ENCODE measurements at regions not wholly inside any gene's neighbourhood (a gene's known extent, or its start where the extent isn't known, plus 50 kb on each side); places are given as distances from the start of the nearest gene placed in this dataset.
A peak's percentile ranks its signal among the peaks of the same experiment; 100 is the strongest.

- DNase-seq: no peak
Observed at GRCh38 chr13:78420814-78421213, 182.5 kb downstream of the POU4F1 start.

DNA sequence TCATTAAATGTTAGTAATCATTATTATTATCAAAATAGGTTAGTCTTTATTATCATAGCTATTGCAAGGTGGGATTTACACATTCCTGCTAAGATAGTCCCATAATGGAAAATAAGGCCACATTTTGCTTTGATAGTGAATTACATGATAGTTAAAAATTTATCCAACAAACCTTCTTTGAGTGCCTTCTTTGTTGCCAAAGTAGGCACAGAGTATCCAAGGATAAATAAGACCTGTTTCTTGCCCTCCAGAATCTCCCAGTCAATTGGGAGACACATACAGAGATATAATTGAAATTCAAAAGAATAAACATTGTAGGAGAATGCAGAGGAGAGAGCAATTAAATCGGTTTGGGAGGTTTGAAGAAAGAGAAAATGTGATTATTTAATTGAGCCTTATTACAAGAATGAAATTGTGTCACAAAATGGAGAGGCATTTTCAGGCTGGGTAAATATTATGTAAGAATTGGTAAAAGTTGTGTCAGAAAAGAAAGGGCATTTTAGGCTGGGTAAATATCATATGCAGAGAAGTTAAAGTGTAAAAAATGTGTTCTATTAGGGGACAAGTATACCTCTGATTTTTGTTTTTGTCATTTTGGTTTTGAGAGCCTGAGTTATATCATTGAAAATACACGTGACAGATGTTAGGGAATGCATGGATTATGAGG, 189.3 kb downstream of the POU4F1 start:
- DNase-seq: no peak

- DNase-seq: no peak
Observed at GRCh38 chr13:78410847-78411246, 192.5 kb downstream of the POU4F1 start.

- DNase-seq: peak; percentile 18
Observed at GRCh38 chr13:78410164-78410563, 193.2 kb downstream of the POU4F1 start.

DNA sequence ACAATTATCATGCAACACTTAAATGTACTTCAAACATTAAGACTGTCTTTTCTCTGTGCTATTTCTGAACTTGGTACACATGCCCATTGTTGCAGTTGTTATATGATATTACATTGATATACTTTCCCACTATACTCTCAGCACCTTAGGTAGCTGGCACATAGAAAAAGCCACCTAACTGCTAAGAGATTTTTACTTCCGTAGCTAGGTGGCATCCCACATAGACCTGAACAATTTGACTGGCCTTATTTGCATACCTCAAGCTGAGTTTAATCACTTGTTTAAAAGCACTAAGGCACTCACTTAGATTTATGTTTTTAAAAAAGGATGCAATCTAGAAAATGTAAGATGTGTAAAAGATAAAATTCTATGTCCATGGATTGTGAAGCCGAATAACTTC, 194.2 kb downstream of the POU4F1 start:
- no peak for DNase-seq

DNA sequence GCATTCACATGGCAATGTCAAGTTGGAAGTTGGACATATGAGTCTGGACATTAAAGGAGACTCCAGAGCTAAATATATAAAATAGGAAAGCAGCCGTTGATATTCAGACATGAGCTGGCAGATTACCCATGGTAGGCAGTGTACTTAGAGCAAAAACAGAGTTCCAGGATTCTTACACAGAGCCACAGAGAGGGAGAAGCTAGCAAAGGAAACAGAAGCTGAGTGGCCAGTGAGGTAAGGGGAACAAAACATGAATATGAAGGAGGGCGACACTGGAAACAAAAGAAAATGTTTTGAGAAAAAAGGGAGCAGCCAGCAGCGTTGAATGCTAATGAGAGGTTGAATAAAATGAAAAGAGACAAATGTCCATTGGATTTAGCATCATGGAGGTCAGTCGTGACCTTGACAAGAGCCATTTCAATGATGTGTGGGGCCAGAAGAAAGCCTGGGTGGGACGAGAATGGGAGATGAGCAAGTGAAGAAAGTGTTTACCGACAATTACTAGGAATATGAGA, 198.4 kb downstream of the POU4F1 start:
- no peak for DNase-seq

DNA sequence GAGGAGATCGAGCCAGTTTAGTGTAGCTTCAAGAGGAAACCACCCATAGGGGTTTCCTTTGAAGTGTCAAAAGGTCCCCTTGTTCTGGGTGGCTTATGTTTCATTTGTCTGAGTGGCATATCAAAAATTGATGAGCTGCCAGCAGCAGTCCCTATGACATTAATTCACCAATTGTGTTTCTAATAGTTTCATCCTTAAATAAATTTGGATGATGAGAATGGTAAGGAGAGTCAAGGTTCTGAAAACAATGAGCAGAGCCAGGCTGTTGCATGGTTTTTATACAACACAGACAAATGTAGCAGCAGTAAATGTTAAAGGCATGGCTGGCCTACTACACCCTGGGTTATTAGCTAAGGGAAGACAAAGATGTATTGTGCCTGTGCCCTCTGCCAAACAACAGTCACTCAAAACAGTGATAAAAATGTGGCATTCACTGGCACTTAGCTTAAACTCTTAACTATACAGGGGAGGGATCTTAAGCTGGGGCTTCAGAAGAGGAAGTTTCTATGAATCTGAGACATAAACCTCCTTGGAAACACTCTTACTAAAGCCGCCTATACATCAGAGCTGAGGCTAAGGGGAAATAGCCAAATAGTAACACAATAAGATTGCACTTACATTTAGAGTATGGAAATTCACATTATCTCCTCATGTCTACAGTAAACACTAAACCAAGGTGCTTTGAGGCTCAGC, 200.5 kb downstream of the POU4F1 start:
- no peak for DNase-seq

DNA sequence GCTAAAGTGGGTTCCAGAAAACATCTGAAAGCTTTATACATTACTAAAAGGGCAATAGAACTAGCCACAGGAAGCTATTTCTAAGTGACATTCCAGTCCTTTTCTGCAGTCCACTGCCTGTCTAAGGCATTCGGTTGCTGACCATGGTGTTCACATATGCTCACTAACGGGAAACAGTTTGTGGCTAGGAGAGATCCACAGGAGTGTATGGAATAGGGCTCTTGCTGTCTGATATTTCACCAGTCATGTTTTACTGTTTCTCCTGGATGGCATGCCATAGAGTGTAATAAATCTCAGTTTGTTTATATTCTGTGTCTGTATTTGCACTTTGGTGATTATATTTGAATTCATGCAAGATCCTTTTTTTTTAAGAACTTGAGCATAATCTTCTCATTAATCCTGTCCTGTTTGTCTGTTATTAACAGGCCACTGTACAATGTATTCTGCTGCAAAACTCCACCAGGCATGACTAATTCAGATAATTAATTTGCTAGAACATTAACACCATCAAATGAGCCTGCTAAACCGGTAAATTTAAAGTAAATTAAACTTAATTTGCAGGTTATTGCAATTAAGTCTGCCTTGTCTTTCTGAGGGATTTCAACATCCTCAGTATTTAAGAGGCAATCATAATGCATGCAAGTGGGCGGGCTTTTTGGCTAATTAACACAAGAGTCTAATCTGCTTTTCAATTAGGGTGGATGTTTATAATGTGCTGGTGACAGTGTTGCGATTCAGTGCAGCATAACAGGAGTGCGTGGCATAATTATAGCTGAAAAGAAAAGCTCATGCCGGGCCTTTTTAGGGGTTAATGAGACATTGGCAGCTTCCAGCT, 201.3 kb downstream of the POU4F1 start:
- peak; percentile 89 for DNase-seq

GRCh38 chr13:78398743-78399410, 204.5 kb downstream of the POU4F1 start:
- DNase-seq: no peak

DNA sequence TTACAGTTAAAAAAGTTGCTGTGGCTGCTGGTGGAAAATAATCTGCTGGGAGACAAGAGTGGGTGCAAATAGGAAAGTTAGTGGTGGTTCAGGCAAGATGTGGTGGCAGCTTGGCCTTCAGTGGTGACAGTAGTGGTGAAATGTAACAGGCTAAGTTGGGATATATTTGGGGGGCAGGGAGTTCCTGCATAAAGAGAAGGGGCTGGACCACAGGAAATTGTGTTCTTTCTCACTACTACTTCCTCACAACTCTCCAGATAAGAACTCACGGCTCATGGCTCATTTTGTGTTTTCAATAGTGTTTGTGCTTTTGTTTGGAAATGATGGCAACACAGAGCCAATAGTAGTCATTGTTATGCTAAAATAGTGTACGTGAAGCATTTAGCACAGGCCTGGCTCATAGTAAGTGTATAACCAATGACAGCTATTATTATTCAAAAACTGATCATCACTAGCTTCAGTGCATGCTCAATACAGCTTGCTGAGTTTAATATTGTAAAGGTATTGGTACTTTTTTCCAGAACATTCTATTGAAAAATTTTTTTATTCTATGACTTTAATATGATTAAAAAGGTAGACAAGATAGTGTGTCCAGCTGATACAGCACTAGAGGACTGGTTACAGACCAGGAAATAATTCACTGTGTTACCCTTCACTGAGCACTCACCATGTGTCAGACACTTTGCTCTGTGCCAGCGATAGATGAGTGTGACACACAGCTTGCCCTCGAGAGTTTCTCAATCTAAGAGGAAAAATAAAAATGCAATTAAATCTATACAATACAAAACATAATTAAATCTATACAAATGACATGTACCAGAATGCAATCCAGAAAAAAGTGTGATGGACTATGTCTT, 209.8 kb downstream of the POU4F1 start:
- DNase-seq: no peak

DNA sequence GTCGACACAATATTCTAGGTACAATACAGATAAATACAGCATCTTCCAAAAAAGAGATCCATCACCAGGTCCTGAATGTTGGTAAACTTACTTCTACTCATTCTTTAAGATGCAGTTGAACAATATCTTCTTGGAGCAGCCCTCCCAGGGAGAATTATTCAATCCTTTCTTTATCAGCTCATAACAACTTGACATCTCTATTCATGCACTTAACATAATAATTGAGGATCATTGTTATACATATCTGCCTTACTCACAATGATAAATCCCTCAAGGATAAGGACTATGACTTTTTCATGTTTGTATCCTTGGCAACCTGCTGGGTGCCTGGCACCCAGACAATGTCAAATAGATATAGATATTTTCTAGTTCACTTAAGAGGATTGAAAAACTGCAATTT, 219.5 kb downstream of the POU4F1 start:
- DNase-seq: no peak

- peak; percentile 50 for DNase-seq
Observed at GRCh38 chr13:78383071-78383484, 220.3 kb downstream of the POU4F1 start.

DNA sequence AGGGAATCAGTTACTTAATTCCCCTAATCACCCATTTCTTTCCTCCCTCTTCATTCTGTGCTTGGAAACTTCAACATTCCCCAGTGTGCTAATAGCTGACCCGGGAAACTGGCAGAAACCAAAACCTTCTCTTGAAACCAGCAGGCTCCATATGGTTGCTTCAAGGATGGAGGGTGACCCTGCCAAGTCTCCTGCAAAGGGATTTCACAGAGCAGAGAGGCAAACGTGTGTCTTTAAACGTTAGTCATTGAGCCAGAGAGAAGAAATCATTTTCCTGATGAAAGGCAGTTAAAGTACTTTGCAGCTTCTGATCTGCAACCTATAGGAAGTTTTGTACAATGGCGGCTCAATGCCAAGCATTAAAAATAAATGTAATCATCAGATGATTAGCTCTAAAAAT, 220.9 kb downstream of the POU4F1 start:
- peak; percentile 82 for DNase-seq

DNA sequence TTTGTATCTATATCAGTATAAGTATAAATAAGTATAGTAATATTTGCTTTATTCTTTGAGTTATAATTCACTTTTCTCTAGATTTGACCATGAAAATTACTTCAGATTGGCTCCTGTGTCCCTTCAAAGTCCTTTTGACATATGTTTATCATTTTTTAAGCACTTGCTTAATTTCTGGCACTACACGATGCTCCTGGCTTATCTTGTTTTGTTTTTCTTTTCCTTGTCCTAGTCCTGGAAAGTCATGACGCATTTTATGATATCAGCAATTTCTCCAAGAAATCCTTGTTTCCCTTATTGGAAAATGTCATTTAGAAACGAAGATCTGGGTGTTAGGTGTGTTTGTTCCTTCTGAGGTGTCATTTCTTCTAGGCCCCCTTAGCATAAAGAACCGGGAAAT, 226.5 kb downstream of the POU4F1 start:
- DNase-seq: no peak

- no peak for DNase-seq
Observed at GRCh38 chr13:78376033-78376432, 227.3 kb downstream of the POU4F1 start.

- DNase-seq: peak; percentile 17
Observed at GRCh38 chr13:78372581-78372980, 230.8 kb downstream of the POU4F1 start.

GRCh38 chr13:78370231-78370630, 233.1 kb downstream of the POU4F1 start:
- DNase-seq: no peak

GRCh38 chr13:78364711-78365110, 238.6 kb downstream of the POU4F1 start:
- DNase-seq: peak; percentile 86

DNA sequence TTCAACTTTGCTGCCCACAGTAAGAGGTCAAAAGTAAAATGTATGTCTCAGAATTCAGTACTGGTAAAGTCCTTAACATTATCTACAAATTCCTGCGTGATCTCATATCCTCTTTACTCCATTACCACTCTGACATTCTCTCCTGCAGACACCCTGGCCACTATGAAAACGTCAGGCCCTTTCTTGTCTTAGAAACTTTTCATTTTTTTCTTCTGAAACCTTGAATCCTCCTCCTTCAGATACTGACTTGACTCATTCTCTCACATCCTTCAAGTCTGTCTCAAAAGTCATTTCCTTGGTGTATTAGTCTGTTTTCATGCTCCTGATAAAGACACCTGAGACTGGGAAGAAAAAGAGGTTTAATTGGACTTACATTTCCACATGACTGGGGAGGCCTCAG, 262.3 kb downstream of the POU4F1 start:
- DNase-seq: no peak

DNA sequence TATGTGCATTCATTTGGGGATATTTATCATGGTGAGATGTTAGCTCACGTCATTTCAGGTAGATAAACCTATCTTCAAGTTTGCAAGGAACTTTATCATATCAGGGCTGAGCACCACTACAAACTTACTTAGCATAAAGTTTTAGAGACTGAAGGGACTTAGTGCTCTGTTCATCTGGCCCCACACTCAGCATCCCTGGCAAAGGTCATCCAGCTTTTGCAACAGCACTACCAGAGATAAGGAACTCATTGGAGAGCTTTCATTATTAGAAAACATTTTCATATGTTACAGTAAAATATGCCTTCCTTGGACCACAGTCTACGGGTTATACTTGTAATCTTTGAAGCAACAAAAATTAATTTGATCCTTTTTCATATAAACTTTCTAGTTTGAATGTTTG, 263.4 kb downstream of the POU4F1 start:
- no peak for DNase-seq

DNA sequence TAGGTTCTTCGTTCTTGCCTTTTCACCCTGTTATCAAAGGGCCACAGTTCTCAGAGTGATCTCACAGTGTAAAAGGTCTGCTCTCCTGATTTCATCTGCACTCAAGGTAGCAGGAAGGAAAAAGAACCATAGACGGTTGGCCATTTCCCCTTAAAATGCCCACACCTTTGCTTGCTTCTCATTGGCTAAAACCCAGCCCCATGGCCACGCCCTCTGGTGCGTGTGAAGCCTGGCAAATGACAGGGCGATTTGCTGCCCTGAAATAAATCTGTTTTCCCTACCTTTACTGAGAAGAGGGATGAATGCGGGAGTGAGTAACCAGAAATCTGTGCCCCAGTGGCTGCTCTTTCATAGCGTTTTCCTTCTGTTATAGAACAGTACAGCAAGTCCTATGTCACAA, 269.3 kb downstream of the POU4F1 start:
- no peak for DNase-seq

- DNase-seq: peak; percentile 18
Observed at GRCh38 chr13:78326633-78327032, 276.7 kb downstream of the POU4F1 start.

Data from NCI-H82 (cell line).